ENCODE measurements at regions not wholly inside any gene's neighbourhood (a gene's known extent, or its start where the extent isn't known, plus 50 kb on each side); places are given as distances from the start of the nearest gene placed in this dataset.
"Not testable (repeated sequence)": the region's sequence is repeated elsewhere in the genome, so short reads cannot be mapped to it uniquely, and the experiment has no call there.

DNA sequence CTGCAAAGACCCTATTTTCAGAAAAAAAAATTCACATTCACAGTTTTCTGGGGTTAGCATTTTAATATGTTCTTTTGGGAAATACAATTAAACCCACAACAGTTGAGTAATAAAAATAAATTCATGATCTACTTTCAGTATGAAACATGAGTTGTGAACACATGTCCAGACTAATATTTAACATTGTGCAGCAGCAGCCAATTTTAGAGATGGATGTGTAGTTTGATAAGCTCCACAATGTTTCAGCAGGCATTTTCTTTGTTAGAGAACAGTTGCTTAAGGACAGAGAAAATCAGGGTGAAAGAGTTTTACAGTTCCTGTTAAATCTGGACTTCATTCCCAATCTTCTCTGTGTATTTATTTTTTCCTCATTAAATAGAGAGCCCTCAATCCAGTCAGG lies 519.5 kb downstream of the PIK3C3 start:
- DNase-seq (ENCODE audit: low read depth), result no peak

DNA sequence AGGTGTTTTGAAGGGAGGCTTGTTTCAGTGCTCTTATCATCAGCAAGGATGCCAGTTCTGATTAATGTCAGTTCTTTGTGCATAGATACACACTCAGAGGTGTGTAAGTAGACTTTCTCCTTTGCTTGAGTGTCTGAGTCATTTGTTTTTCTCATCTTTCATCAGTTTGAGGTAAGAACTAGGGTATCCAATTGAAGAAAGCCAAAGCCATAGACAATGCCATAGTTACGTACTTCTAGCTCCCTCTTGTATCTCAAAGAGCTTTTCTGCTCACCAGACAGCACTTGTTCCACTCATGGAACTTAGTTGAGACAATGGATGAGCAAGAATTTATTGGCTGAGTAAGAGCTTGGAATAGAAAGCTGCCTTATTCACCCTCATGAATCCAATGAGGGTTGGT lies 520.1 kb downstream of the PIK3C3 start:
- no peak for DNase-seq (ENCODE audit: low read depth)

DNA sequence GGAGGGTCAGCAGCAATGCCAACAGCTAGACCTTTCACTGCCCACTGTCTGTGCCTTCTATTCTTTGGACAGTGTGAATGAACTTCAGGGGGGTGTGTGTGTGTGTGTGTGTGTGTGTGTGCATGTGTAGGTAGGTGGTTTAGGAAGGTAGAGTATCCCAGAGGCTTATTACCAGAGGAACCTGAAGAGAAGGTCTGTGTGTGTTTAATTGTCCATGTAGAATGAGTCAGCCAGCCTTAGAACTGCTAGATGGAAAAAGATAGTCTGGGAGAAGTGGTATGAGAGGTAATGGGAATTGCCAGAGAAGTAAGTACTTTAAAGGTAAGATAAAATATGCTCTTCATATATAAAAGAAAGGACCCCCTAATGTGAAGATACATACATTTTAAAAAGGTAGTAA lies 522.2 kb downstream of the PIK3C3 start:
- DNase-seq (ENCODE audit: low read depth), result no peak

GRCh38 chr18:42480441-42480840 lies 525.4 kb downstream of the PIK3C3 start:
- no peak for DNase-seq (ENCODE audit: low read depth)

- DNase-seq (ENCODE audit: low read depth), result no peak
Observed at GRCh38 chr18:42484648-42485047, 529.6 kb downstream of the PIK3C3 start.

GRCh38 chr18:42486271-42486670 lies 531.2 kb downstream of the PIK3C3 start:
- DNase-seq (ENCODE audit: low read depth), result no peak

DNA sequence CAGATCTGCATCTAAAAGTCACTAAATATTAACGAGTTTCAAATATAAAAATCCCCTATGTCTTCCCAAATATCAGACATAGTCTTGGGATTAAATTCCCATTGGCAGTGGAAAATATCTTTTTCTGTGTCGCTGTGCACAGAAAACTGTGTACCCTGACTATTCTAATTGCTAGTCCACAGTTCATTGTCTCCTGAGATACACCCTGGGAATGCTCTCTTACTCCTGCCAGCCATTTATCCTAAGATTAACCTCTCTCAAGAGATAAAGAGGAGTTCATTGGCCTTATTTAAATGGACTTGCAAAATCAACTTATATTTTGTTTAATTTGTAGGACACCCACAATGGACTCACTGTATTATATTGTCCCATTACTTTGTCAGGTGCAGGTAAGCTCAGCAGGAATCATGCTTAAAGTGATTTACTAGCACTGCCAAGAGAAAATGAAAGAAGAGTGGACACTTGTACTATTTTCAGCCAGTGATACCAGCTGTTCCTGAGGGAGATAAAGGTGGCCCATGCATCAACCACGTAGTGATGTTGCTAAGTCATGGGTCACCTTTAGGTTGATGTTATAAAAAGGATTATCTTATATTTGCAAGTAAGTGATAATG lies 553.8 kb downstream of the PIK3C3 start:
- no peak for DNase-seq (ENCODE audit: low read depth)

DNA sequence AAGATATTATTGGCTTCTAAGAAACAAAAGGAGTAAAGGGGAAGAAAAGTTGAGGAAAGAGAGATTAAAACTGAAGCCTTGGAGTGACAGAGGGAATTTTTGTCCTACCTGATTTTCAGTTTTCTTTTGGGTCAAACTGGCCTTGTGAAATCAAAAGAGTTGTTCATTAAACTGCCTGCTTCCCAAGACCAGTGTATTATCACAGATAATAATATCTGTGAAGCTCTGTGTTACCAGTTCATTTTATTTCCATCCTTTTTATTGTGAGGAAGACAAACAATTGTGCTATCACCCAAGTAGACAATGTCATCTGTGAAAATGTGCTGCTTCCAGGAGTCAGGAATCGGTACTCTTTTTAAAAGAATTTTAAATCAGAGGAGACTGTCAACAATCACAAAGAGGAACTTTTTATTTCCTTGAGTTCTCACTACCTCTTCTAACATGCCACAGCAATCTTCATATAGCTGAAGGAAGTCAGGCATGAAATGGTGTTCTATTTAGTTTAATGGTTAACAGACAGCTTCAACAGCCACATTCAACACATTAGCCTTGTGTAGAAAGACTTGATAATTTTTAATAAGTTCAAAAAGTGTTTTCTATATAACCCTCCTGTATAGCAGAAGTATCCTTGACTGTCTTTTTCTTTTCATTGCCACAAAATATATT lies 554.8 kb downstream of the PIK3C3 start:
- DNase-seq (ENCODE audit: low read depth), result no peak

DNA sequence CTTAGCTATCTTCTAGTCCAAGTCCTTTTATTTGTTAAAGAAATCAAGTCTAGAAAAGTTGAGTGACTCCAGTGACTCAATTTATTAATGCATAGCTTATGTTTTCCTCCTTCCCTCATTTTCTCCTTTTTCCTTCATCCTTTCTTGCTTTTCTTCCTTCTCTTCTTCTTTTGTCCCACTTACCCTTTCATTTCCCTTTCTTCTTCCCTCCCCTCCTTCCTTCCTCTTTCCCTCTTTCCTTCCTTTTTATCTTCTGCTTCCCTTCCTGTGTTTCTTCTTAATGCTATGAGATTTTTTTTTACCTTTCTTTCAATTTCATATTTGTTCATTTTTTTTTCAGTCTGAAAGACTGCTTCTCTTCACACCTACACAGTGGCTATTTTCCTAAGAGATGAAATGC lies 555.5 kb downstream of the PIK3C3 start:
- DNase-seq (ENCODE audit: low read depth), result no peak

DNA sequence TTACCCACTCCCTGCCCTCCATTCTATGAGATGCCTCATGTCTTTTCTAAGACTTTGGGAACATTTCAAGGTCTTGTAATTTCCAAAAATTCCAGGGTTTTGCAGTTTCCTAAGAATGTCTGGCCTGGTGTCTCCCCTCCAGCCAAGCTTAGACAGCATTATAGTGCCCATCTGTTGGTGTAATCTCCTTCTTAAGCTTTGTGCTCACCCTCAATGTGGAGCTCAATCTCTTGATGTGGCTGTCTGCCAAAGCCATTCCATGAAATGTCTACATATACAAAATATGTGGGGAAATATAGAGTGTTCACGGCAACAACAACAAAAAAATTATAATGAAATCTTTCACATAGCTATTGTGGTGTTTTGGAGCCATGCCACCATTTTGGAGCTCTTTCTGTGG lies 558.4 kb downstream of the PIK3C3 start:
- DNase-seq (ENCODE audit: low read depth), result no peak

DNA sequence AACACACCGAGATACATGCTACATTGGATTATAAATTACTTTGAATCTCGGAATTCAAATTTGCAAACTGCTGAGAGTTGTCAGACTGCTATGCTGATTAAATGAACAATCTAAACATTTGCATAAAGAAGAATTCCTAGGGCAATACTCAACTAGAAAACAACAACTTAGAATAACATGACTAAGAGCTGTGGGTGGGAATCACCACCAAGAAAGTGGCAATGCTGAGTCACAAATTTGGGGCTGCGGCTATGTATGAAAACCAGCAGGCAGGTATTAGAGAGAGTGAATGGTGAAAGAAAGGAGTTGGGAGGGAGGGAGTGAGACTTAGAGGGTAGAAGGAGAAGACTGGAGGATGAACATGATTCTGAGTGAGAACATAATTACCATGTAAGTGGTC lies 559.5 kb downstream of the PIK3C3 start:
- no peak for DNase-seq (ENCODE audit: low read depth)

GRCh38 chr18:42517896-42518295 lies 562.9 kb downstream of the PIK3C3 start:
- no peak for DNase-seq (ENCODE audit: low read depth)

- DNase-seq (ENCODE audit: low read depth), result not testable (repeated sequence)
Observed at GRCh38 chr18:42518331-42518730, 563.3 kb downstream of the PIK3C3 start.

GRCh38 chr18:42520138-42520537 lies 565.1 kb downstream of the PIK3C3 start:
- no peak for DNase-seq (ENCODE audit: low read depth)

- DNase-seq (ENCODE audit: low read depth), result no peak
Observed at GRCh38 chr18:42525905-42526304, 570.9 kb downstream of the PIK3C3 start.

GRCh38 chr18:42527766-42528165 lies 572.7 kb downstream of the PIK3C3 start:
- no peak for DNase-seq (ENCODE audit: low read depth)

DNA sequence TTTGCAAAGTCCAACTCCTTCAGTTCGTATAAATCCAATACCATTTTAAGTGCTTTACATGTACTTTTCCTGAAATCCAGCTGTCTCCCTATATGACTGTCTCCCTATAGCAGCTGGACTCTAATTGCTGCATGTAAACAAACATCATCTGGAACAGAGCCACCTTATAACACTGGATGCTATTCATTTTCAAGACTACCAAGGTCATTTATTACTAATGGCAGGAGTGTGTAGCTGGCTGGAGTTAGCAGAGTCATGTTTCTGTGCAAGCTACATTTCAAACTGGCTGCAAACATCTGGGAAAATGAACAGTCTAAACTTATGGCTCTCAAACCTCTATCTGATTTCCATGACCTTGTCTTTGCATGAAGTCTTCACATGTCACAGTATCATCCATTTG lies 575.2 kb downstream of the PIK3C3 start:
- DNase-seq (ENCODE audit: low read depth), result no peak

- DNase-seq (ENCODE audit: low read depth), result no peak
Observed at GRCh38 chr18:42532119-42532518, 577.1 kb downstream of the PIK3C3 start.

GRCh38 chr18:42533009-42533575 lies 578.1 kb downstream of the PIK3C3 start:
- DNase-seq (ENCODE audit: low read depth), result no peak

- DNase-seq (ENCODE audit: low read depth), result no peak
Observed at GRCh38 chr18:42533616-42534015, 578.6 kb downstream of the PIK3C3 start.

DNA sequence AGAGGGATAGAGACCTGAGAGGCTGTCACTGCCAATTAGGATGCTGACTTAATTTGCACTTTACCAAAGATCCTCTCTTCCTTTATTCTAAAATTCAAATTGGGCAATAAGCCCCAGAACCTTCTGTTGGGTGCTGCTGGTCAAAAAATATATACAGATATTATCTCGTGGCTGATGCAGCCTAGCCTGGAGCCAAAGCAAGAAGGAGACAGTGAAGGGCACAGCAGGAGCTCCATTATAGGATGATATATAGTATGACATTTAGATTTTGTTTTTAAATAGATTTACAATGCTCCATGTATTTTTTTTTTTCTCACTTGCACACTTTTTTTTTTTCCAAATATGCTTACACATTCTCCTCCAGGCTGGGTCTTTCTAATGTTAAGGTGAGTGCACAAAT lies 579.3 kb downstream of the PIK3C3 start:
- no peak for DNase-seq (ENCODE audit: low read depth)

- no peak for DNase-seq (ENCODE audit: low read depth)
Observed at GRCh38 chr18:42536442-42536841, 579.0 kb downstream of the RIT2 start.

DNA sequence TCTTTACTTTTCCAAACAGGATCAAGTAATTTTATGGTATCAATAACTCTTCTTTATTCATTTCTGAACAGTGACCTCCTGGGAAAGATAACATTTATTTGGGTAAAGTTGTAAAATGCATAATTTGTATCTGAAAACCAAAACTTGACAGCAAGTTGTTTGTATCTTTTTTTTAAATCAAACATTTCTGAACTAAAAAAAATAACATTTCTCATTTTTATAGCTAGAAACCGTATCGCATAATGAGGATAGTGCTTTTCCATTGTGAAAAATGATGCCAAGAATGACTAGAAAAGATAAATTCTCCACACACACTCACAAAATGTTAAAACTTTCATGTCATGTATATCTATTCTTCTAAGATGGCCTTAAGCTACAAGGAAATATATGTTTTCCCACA lies 578.2 kb downstream of the RIT2 start:
- DNase-seq (ENCODE audit: low read depth), result no peak

- no peak for DNase-seq (ENCODE audit: low read depth)
Observed at GRCh38 chr18:42544901-42545300, 570.6 kb downstream of the RIT2 start.

Data from activated T-cell treated with anti-CD3 and anti-CD28 coated beads for 48 hours (primary cell).